NB4 (cell line): ENCODE measurements at regions not wholly inside any gene's neighbourhood (a gene's known extent, or its start where the extent isn't known, plus 50 kb on each side); places are given as distances from the start of the nearest gene placed in this dataset.

ENCODE experiments used
- CTCF ChIP-seq: IDR thresholded peaks from one replicate; pipeline ENCODE4 v1.5.1; 2012; ENCODE audit warnings: low read depth, low read length
- MAX ChIP-seq: IDR thresholded peaks from 2 replicates; pipeline ENCODE4 v1.6.1; 2011; ENCODE audit warnings: low read depth, low read length
- POLR2A ChIP-seq: IDR thresholded peaks from 2 replicates; pipeline ENCODE4 v1.6.1; 2011; ENCODE audit warnings: mild to moderate bottlenecking; ENCODE audit not compliant: insufficient read length; ENCODE audit errors: extremely low read depth

GRCh38 chr6:142534076-142534475 is 232.3 kb downstream of the ADGRG6 start:
- TF ChIP-seq POLR2A: no peak
- no peak for TF ChIP-seq CTCF
- TF ChIP-seq MAX: no peak
